H1 (cell line): ENCODE measurements at regions not wholly inside any gene's neighbourhood (a gene's known extent, or its start where the extent isn't known, plus 50 kb on each side); places are given as distances from the start of the nearest gene placed in this dataset.

Experiments used
- CTCF ChIA-PET: fragments of 300-600 bp; sonication (Branson Sonifier 250); formaldehyde crosslinking; loops from one replicate; lab custom pipeline; 2021; ENCODE audit not compliant: partially characterized antibody; lab: Charles Lee
- POLR2A ChIA-PET: fragments of 300-600 bp; sonication (Branson Sonifier 250); formaldehyde crosslinking; loops from one replicate; lab custom pipeline; 2021; ENCODE audit warnings: inconsistent platforms; ENCODE audit not compliant: partially characterized antibody; lab: Charles Lee
- DNase-seq, 2 experiments: peaks; one replicate each; pipeline versions ENCODE4 v3.0.0 to v3.0.0-alpha.2; 2010 to 2022; ENCODE audit warnings: low spot score in 2 of 2, low read depth in 1 of 2, mixed read lengths in 1 of 2
- FAIRE-seq: peaks from 2 replicates; lab custom pipeline; 2011; peaks lifted over from hg19 to GRCh38; lab: Jason Lieb, UNC
- H2AFZ ChIP-seq: 2 replicates; pipeline ENCODE4 v1.8.1; 2012; ENCODE audit warnings: low read length, inconsistent platforms
- H2AK5ac ChIP-seq: 2 replicates; pipeline ENCODE4 v1.6.1; 2013; ENCODE audit warnings: low read depth, low read length
- H2BK120ac ChIP-seq: replicated peaks from 2 replicates; pipeline ENCODE3; 2013; ENCODE audit warnings: low read depth, low read length, inconsistent platforms
- H2BK12ac ChIP-seq: 2 replicates; pipeline ENCODE4 v1.6.1; 2013; ENCODE audit warnings: low read depth, low read length
- H2BK15ac ChIP-seq: 2 replicates; pipeline ENCODE4 v1.6.1; 2013; ENCODE audit warnings: low read length
- H2BK20ac ChIP-seq: 2 replicates; pipeline ENCODE4 v1.6.1; 2013; ENCODE audit warnings: low read length
- H2BK5ac ChIP-seq: 2 replicates; pipeline ENCODE4 v1.6.1; 2013; ENCODE audit warnings: low read depth, low read length
- H3K14ac ChIP-seq: 2 replicates; pipeline ENCODE4 v1.6.1; 2013; ENCODE audit warnings: inconsistent platforms; ENCODE audit not compliant: insufficient read length
- H3K18ac ChIP-seq: 2 replicates; pipeline ENCODE4 v1.6.1; 2013; ENCODE audit warnings: low read length; ENCODE audit errors: extremely low read depth
- H3K23ac ChIP-seq: 2 replicates; pipeline ENCODE4 v1.6.1; 2013; ENCODE audit warnings: inconsistent platforms; ENCODE audit not compliant: insufficient read length
- H3K23me2 ChIP-seq: 2 replicates; pipeline ENCODE4 v1.6.1; 2013; ENCODE audit warnings: low read depth, low read length
- H3K27ac ChIP-seq: 2 replicates; pipeline ENCODE4 v1.6.1; 2011; ENCODE audit warnings: low read depth, low read length, inconsistent platforms
- H3K27me3 ChIP-seq, 4 experiments: replicated peaks in 1 of 4; 1 replicate in 1 of 4; 2 replicates in 3 of 4; pipeline versions ENCODE4 v1.6.1 to v1.8.1; 2011 to 2013; ENCODE audit warnings: low read length in 3 of 4, mild to moderate bottlenecking in 3 of 4, inconsistent platforms in 2 of 4, mixed read lengths in 2 of 4, moderate library complexity in 1 of 4; ENCODE audit not compliant: control insufficient read depth in 3 of 4, insufficient read depth in 3 of 4; ENCODE audit errors: extremely low read depth in 1 of 4
- H3K36me3 ChIP-seq, 4 experiments: 2 replicates each; pipeline versions ENCODE4 v1.6.1 to v1.8.1; 2011 to 2013; ENCODE audit warnings: mild to moderate bottlenecking in 4 of 4, low read length in 3 of 4, moderate library complexity in 2 of 4, control low read depth in 1 of 4, inconsistent platforms in 1 of 4; ENCODE audit not compliant: insufficient read depth in 4 of 4, control insufficient read depth in 2 of 4
- H3K4ac ChIP-seq: replicated peaks from 2 replicates; pipeline ENCODE3; 2013; ENCODE audit warnings: low read length, low read depth, mixed read lengths, inconsistent platforms; ENCODE audit not compliant: insufficient read length
- H3K4me1 ChIP-seq, 4 experiments: replicated peaks in 1 of 4; 1 replicate in 1 of 4; 2 replicates in 3 of 4; pipeline versions ENCODE4 v1.6.1 to v1.8.1; 2011 to 2013; ENCODE audit warnings: low read length in 3 of 4, inconsistent platforms in 2 of 4, mixed read lengths in 1 of 4; ENCODE audit not compliant: insufficient read depth in 4 of 4, control insufficient read depth in 3 of 4
- H3K4me2 ChIP-seq, 2 experiments: 2 replicates each; pipeline versions ENCODE4 v1.6.1 to v1.8.1; 2011 to 2013; ENCODE audit warnings: low read depth in 2 of 2, low read length in 2 of 2, control low read depth in 1 of 2, inconsistent platforms in 1 of 2, mild to moderate bottlenecking in 1 of 2; ENCODE audit not compliant: insufficient read depth in 1 of 2
- H3K4me3 ChIP-seq, 4 experiments: fragments of 200-600, 300-600 bp in 1 of 4; sonication (generic), shearing (Covaris generic), sonication (Bioruptor Twin) in 1 of 4; 2 replicates each; pipeline versions ENCODE4 v1.5.1 to v1.8.1; 2011 to 2016; ENCODE audit warnings: low read length in 4 of 4, low read depth in 3 of 4, control low read depth in 2 of 4, inconsistent platforms in 2 of 4, mild to moderate bottlenecking in 2 of 4, mixed read lengths in 1 of 4, moderate library complexity in 1 of 4; ENCODE audit not compliant: insufficient read depth in 2 of 4; ENCODE audit errors: extremely low read depth in 1 of 4
- H3K56ac ChIP-seq: replicated peaks from 2 replicates; pipeline ENCODE3; 2013; ENCODE audit warnings: low read depth, mild to moderate bottlenecking, mixed read lengths, low read length, inconsistent platforms; ENCODE audit not compliant: insufficient read length
- H3K79me1 ChIP-seq: 2 replicates; pipeline ENCODE4 v1.6.1; 2013; ENCODE audit warnings: low read depth, low read length, control low read depth
- H3K79me2 ChIP-seq, 2 experiments: 2 replicates each; pipeline versions ENCODE4 v1.6.1 to v1.8.1; 2012 to 2013; ENCODE audit warnings: low read length in 2 of 2, mild to moderate bottlenecking in 2 of 2, inconsistent platforms in 1 of 2; ENCODE audit not compliant: insufficient read depth in 2 of 2, control insufficient read depth in 1 of 2
- H3K9ac ChIP-seq, 4 experiments: replicated peaks in 1 of 4; 1 replicate in 1 of 4; 2 replicates in 3 of 4; pipeline versions ENCODE4 v1.6.1 to v1.8.1; 2011 to 2013; ENCODE audit warnings: low read depth in 3 of 4, low read length in 3 of 4, control low read depth in 2 of 4, mild to moderate bottlenecking in 2 of 4, moderate library complexity in 2 of 4, inconsistent platforms in 1 of 4; ENCODE audit errors: extremely low read depth in 1 of 4
- H3K9me3 ChIP-seq, 2 experiments: 2 replicates each; pipeline versions ENCODE4 v1.6.1 to v1.8.1; 2012 to 2013; ENCODE audit warnings: mild to moderate bottlenecking in 2 of 2, moderate library complexity in 2 of 2, control low read depth in 1 of 2, inconsistent platforms in 1 of 2, low read depth in 1 of 2, low read length in 1 of 2, mixed read lengths in 1 of 2; ENCODE audit not compliant: insufficient read depth in 2 of 2
- H4K20me1 ChIP-seq, 2 experiments: replicated peaks in 1 of 2; 2 replicates each; pipeline versions ENCODE3 to v1.8.1; 2011 to 2013; ENCODE audit warnings: inconsistent platforms in 2 of 2, low read length in 2 of 2, mild to moderate bottlenecking in 1 of 2; ENCODE audit not compliant: insufficient read depth in 2 of 2, control insufficient read depth in 1 of 2
- H4K5ac ChIP-seq: 2 replicates; pipeline ENCODE4 v1.6.1; 2013; ENCODE audit warnings: low read length, low read depth, mixed read lengths, inconsistent platforms; ENCODE audit not compliant: insufficient read length
- H4K8ac ChIP-seq: 2 replicates; pipeline ENCODE4 v1.8.0; 2013; ENCODE audit warnings: mild to moderate bottlenecking, moderate library complexity, low read length, inconsistent platforms; ENCODE audit not compliant: insufficient read depth; ENCODE audit errors: extremely low read depth
- H4K91ac ChIP-seq: replicated peaks from 2 replicates; pipeline ENCODE3; 2013; ENCODE audit warnings: low read length, mixed read lengths, inconsistent platforms; ENCODE audit not compliant: insufficient read length
- CTCF ChIP-seq, 3 experiments: IDR thresholded peaks; 1 replicate in 2 of 3; 2 replicates in 1 of 3; pipeline versions ENCODE4 v1.5.1 to v1.6.1; 2011; ENCODE audit warnings: low read length in 3 of 3, mild to moderate bottlenecking in 3 of 3, inconsistent platforms in 2 of 3, low read depth in 1 of 3, moderate library complexity in 1 of 3; ENCODE audit not compliant: insufficient read depth in 1 of 3; ENCODE audit errors: control extremely low read depth in 1 of 3
- WGBS, 2 experiments: shearing (Covaris generic) in 1 of 2; methylation state at CpG; one replicate each; pipeline versions ENCODE4 v1.1.6 to v1.1.7; 2013 to 2015; ENCODE audit warnings: low lambda C conversion rate in 2 of 2, mixed read lengths in 2 of 2, inconsistent platforms in 1 of 2, low coverage in 1 of 2, missing lambda C conversion rate in 1 of 2; ENCODE audit not compliant: insufficient replicate concordance in 2 of 2, insufficient coverage in 1 of 2, insufficient read length in 1 of 2; ENCODE audit errors: extremely low coverage in 1 of 2, missing lambda C conversion rate in 1 of 2; 5-methylcytosine and 5-hydroxymethylcytosine counted together

GRCh38 chr12:112728864-112729263, 62.7 kb upstream of the RPH3A start:
- WGBS, 2 experiments: 93% methylated on average over 2 of the region's 3 CpGs; no CpG with 5 or more reads in 1 of the 2 experiments
- Histone ChIP-seq H3K27me3 (no peaks in the 10 kb centered on the region), H3K79me1 (no peaks in the 10 kb centered on the region), H3K9me3 (no peaks in the 10 kb centered on the region), H4K20me1 (no peaks in the 10 kb centered on the region), H2BK15ac (no peak overlapping the region), H3K79me2 (no peaks in the 10 kb centered on the region), H3K4me1 (no peaks in the 10 kb centered on the region), H3K4ac (no peak overlapping the region), H2BK120ac (no peak overlapping the region), H3K4me3 (no peak overlapping the region), H3K9ac (no peak overlapping the region), H3K56ac (no peak overlapping the region), H3K27ac (no peak overlapping the region), H2BK5ac (no peak overlapping the region), H2AK5ac (no peak overlapping the region), H3K4me2 (no peak overlapping the region), H3K23me2 (peaks cover 2% of the 10 kb centered on the region; the same call in 1 of the 2 replicates), H3K23ac (no peak overlapping the region), H2BK20ac (no peak overlapping the region), H4K8ac (no peak overlapping the region), H3K36me3 (no peaks in the 10 kb centered on the region), H4K5ac (no peak overlapping the region), H3K14ac (no peak overlapping the region), H2AFZ (no peak overlapping the region), H3K18ac (no peak overlapping the region), H2BK12ac (no peak overlapping the region), H4K91ac (no peak overlapping the region)
- ChIA-PET POLR2A (interaction anchor here (0.7 kb wide), 1 partner anchor 177 kb away, joined by 4 read pairs; no protein-coding TSS in a partner anchor), CTCF (interaction anchor here (1.6 to 1.9 kb wide), 2 partner anchors 26 to 60 kb away, joined by 5 to 7 read pairs; no protein-coding TSS in a partner anchor)
- FAIRE-seq (no peak), DNase-seq (no peak)
- TF ChIP-seq CTCF (IDR thresholded peaks at IDR 0.05; ENCODE audit: control extremely low read depth in 1 of 3, insufficient read depth in 1 of 3, low read depth in 1 of 3, low read length in 3 of 3): no peak
